ENCODE measurements at regions not wholly inside any gene's neighbourhood (a gene's known extent, or its start where the extent isn't known, plus 50 kb on each side); places are given as distances from the start of the nearest gene placed in this dataset.

- Mint-ChIP-seq H3K36me3 (ENCODE audit: low read depth) (no peaks in the 10 kb centered on the region), H3K9me3 (no peaks in the 10 kb centered on the region), H3K4me3 (no peak overlapping the region), H3K27me3 (peaks cover 14% of the 10 kb centered on the region), H3K27ac (no peak overlapping the region), H3K4me1 (no peaks in the 10 kb centered on the region)
- DNase-seq, result no peak
- ChIA-PET POLR2A (interaction anchor here (0.6 kb wide), 1 partner anchor 473 kb away, joined by 4 read pairs; no protein-coding TSS in a partner anchor), CTCF (interaction anchor here (0.5 to 1.4 kb wide), 3 partner anchors 148 to 473 kb away, joined by 3 to 6 read pairs (median 4); no protein-coding TSS in a partner anchor)
Observed at GRCh38 chr2:30860003-30860725, 52.9 kb upstream of the CAPN13 start.

All from activated CD4-positive, alpha-beta T cell treated with anti-CD3 and anti-CD28 coated beads, Interleukin-2, amount 10 ng/mL, durations not matched to agents 7 days and 5 days (primary cell).